H9 (cell line): ENCODE measurements at regions not wholly inside any gene's neighbourhood (a gene's known extent, or its start where the extent isn't known, plus 50 kb on each side); places are given as distances from the start of the nearest gene placed in this dataset.

ENCODE experiments used
- DNase-seq: peaks from one replicate; pipeline ENCODE4 v3.0.0-alpha.2; 2017
- H2AFZ ChIP-seq: one replicate; pipeline ENCODE4 v1.6.1; 2013; ENCODE audit warnings: mild to moderate bottlenecking, low read length, control low read depth, moderate library complexity
- H2AK5ac ChIP-seq: 2 replicates; pipeline ENCODE4 v1.6.1; 2013; ENCODE audit warnings: low read length, control low read depth, mixed read lengths; ENCODE audit not compliant: insufficient read length
- H2BK120ac ChIP-seq: one replicate; pipeline ENCODE4 v1.6.1; 2013; ENCODE audit warnings: low read depth, mild to moderate bottlenecking, low read length, control low read depth, inconsistent platforms; ENCODE audit not compliant: poor library complexity, severe bottlenecking
- H2BK12ac ChIP-seq: 2 replicates; pipeline ENCODE4 v1.6.1; 2013; ENCODE audit warnings: low read length, control low read depth, mixed read lengths, low read depth; ENCODE audit not compliant: insufficient read length
- H2BK15ac ChIP-seq: 2 replicates; pipeline ENCODE4 v1.6.1; 2013; ENCODE audit warnings: low read depth, low read length, control low read depth
- H2BK20ac ChIP-seq: one replicate; pipeline ENCODE4 v1.6.1; 2013; ENCODE audit warnings: low read depth, mild to moderate bottlenecking, low read length, control low read depth, inconsistent platforms; ENCODE audit not compliant: poor library complexity, severe bottlenecking
- H2BK5ac ChIP-seq: 2 replicates; pipeline ENCODE4 v1.6.1; 2013; ENCODE audit warnings: low read length, control low read depth, mixed read lengths; ENCODE audit not compliant: insufficient read length
- H3K14ac ChIP-seq: 2 replicates; pipeline ENCODE4 v1.6.1; 2013; ENCODE audit warnings: low read length, control low read depth; ENCODE audit not compliant: insufficient read depth
- H3K18ac ChIP-seq: 2 replicates; pipeline ENCODE4 v1.6.1; 2013; ENCODE audit warnings: low read depth, mild to moderate bottlenecking, mixed read lengths, low read length, control low read depth; ENCODE audit not compliant: insufficient read length
- H3K23ac ChIP-seq: 2 replicates; pipeline ENCODE4 v1.6.1; 2013; ENCODE audit warnings: low read length, control low read depth, mixed read lengths, low read depth; ENCODE audit not compliant: insufficient read length
- H3K23me2 ChIP-seq: 2 replicates; pipeline ENCODE4 v1.6.1; 2013; ENCODE audit warnings: low read depth, mild to moderate bottlenecking, mixed read lengths, low read length, control low read depth; ENCODE audit not compliant: insufficient read length, poor library complexity, severe bottlenecking
- H3K27ac ChIP-seq: 2 replicates; pipeline ENCODE4 v1.5.1; 2013; ENCODE audit warnings: low read length, control low read depth, mixed read lengths, low read depth; ENCODE audit not compliant: insufficient read length
- H3K27me3 ChIP-seq: 2 replicates; pipeline ENCODE4 v1.6.1; 2013; ENCODE audit warnings: low read length, control low read depth, inconsistent platforms; ENCODE audit not compliant: insufficient read depth
- H3K4ac ChIP-seq: 2 replicates; pipeline ENCODE4 v1.6.1; 2013; ENCODE audit warnings: low read depth, mild to moderate bottlenecking, control low read depth, inconsistent platforms, low read length, moderate library complexity
- H3K4me1 ChIP-seq: 2 replicates; pipeline ENCODE4 v1.6.1; 2013; ENCODE audit warnings: low read length, control low read depth, inconsistent platforms; ENCODE audit not compliant: insufficient read depth
- H3K4me2 ChIP-seq: 2 replicates; pipeline ENCODE4 v1.6.1; 2013; ENCODE audit warnings: low read length, control low read depth, mixed read lengths; ENCODE audit not compliant: insufficient read length, insufficient read depth
- H3K56ac ChIP-seq: 2 replicates; pipeline ENCODE4 v1.6.1; 2013; ENCODE audit warnings: low read depth, mild to moderate bottlenecking, mixed read lengths, low read length, control low read depth; ENCODE audit not compliant: insufficient read length
- H3K79me1 ChIP-seq: 2 replicates; pipeline ENCODE4 v1.6.1; 2013; ENCODE audit warnings: low read depth, mild to moderate bottlenecking, moderate library complexity, low read length, control low read depth, inconsistent platforms; ENCODE audit not compliant: insufficient read depth, poor library complexity, severe bottlenecking
- H3K79me2 ChIP-seq: 2 replicates; pipeline ENCODE4 v1.6.1; 2013; ENCODE audit warnings: low read length, control low read depth, inconsistent platforms; ENCODE audit not compliant: insufficient read depth
- H3K9ac ChIP-seq: 2 replicates; pipeline ENCODE4 v1.6.1; 2013; ENCODE audit warnings: low read length, control low read depth, mixed read lengths; ENCODE audit not compliant: insufficient read length; ENCODE audit errors: extremely low read depth
- H3K9me3 ChIP-seq: one replicate; pipeline ENCODE4 v1.6.1; 2013; ENCODE audit warnings: low read depth, low read length, inconsistent platforms; ENCODE audit not compliant: control insufficient read depth
- H3T11ph ChIP-seq: one replicate; pipeline ENCODE4 v1.6.1; 2013; ENCODE audit warnings: mild to moderate bottlenecking, low read length, control low read depth, inconsistent platforms
- H4K20me1 ChIP-seq: one replicate; pipeline ENCODE4 v1.6.1; 2013; ENCODE audit not compliant: control insufficient read depth, insufficient read length, insufficient read depth
- H4K5ac ChIP-seq: 2 replicates; pipeline ENCODE4 v1.6.1; 2013; ENCODE audit warnings: low read depth, mild to moderate bottlenecking, mixed read lengths, low read length, control low read depth; ENCODE audit not compliant: insufficient read length
- H4K8ac ChIP-seq: replicated peaks from 2 replicates; pipeline ENCODE4 v1.6.1; 2013; ENCODE audit warnings: low read length, control low read depth, mixed read lengths, low read depth; ENCODE audit not compliant: insufficient read length
- H4K91ac ChIP-seq: 2 replicates; pipeline ENCODE4 v1.6.1; 2013; ENCODE audit warnings: low read depth, mild to moderate bottlenecking, moderate library complexity, mixed read lengths, low read length, control low read depth; ENCODE audit not compliant: insufficient read length
- H3K27ac Mint-ChIP-seq, 3 experiments: 2 replicates in 2 of 3; 3 replicates in 1 of 3; pipeline ENCODE4 v1.8.0; 2020 to 2021; ENCODE audit warnings: mixed read lengths in 3 of 3, mild to moderate bottlenecking in 1 of 3, moderate library complexity in 1 of 3
- H3K27me3 Mint-ChIP-seq: 2 replicates; pipeline ENCODE4 v1.8.0; 2021; ENCODE audit warnings: low read depth, mild to moderate bottlenecking, moderate library complexity, mixed read lengths
- H3K36me3 Mint-ChIP-seq, 3 experiments: 2 replicates in 2 of 3; 3 replicates in 1 of 3; pipeline ENCODE4 v1.8.0; 2020 to 2021; ENCODE audit warnings: low read depth in 3 of 3, mixed read lengths in 3 of 3; ENCODE audit not compliant: insufficient read depth in 1 of 3
- H3K4me1 Mint-ChIP-seq, 2 experiments: 2 replicates each; pipeline ENCODE4 v1.8.0; 2020; ENCODE audit warnings: mixed read lengths in 2 of 2
- H3K4me3 Mint-ChIP-seq, 2 experiments: 2 replicates in 1 of 2; 3 replicates in 1 of 2; pipeline ENCODE4 v1.8.0; 2020 to 2021; ENCODE audit warnings: mild to moderate bottlenecking in 2 of 2, mixed read lengths in 2 of 2, moderate library complexity in 1 of 2
- H3K9me3 Mint-ChIP-seq, 2 experiments: 2 replicates in 1 of 2; 3 replicates in 1 of 2; pipeline ENCODE4 v1.8.0; 2020; ENCODE audit warnings: mild to moderate bottlenecking in 2 of 2, mixed read lengths in 2 of 2, moderate library complexity in 1 of 2
- CTCF ChIP-seq: fragments of 200-600 bp; sonication (generic); conservative IDR thresholded peaks from 3 replicates; pipeline ENCODE4 v1.8.0; 2021; ENCODE audit warnings: antibody characterized with exemption, mild to moderate bottlenecking

- peak overlapping the region in 1 of 3 experiments; percentile 73; a peak in 1 of 7 replicates for H3K27ac Mint-ChIP-seq
- no peak overlapping the region for H3K23ac ChIP-seq
- no peaks in the 10 kb centered on the region for H3K23me2 ChIP-seq
- H3K56ac ChIP-seq: no peak overlapping the region
- H2BK120ac ChIP-seq: no peak overlapping the region
- no peak overlapping the region for H3K14ac ChIP-seq
- no peaks in the 10 kb centered on the region for H3K27me3 Mint-ChIP-seq
- H3K79me1 ChIP-seq: no peaks in the 10 kb centered on the region
- H3K4me2 ChIP-seq: no peak overlapping the region
- no peak for DNase-seq
- H3K4me1 Mint-ChIP-seq: peaks cover 17 to 24% of the 10 kb centered on the region in 2 experiments
- H2AK5ac ChIP-seq: no peak overlapping the region
- no peak overlapping the region for H2AFZ ChIP-seq
- no peaks in the 10 kb centered on the region for H3K9me3 ChIP-seq
- peaks cover 0 to 16% (median 8%) of the 10 kb centered on the region in 3 experiments; a peak in 5 of 7 replicates for H3K36me3 Mint-ChIP-seq
- no peak overlapping the region for H3K4me3 Mint-ChIP-seq
- H3K9ac ChIP-seq: no peak overlapping the region
- H2BK5ac ChIP-seq: no peak overlapping the region
- no peak overlapping the region for H2BK12ac ChIP-seq
- H4K20me1 ChIP-seq: no peaks in the 10 kb centered on the region
- no peaks in the 10 kb centered on the region for H3K27me3 ChIP-seq
- no peaks in the 10 kb centered on the region for H3K79me2 ChIP-seq
- no peak overlapping the region for H4K5ac ChIP-seq
- H4K91ac ChIP-seq: no peak overlapping the region
- no peak overlapping the region for H3K18ac ChIP-seq
- no peak overlapping the region for H4K8ac ChIP-seq
- no peak overlapping the region for H2BK20ac ChIP-seq
- H2BK15ac ChIP-seq: no peak overlapping the region
- H3T11ph ChIP-seq: no peak overlapping the region
- H3K4ac ChIP-seq: no peak overlapping the region
- H3K9me3 Mint-ChIP-seq: peaks cover 3 to 7% of the 10 kb centered on the region in 2 experiments; a peak in 4 of 5 replicates
- no peak for TF ChIP-seq CTCF
- peaks cover 2% of the 10 kb centered on the region; the same call in 1 of the 2 replicates for H3K4me1 ChIP-seq
- no peak overlapping the region for H3K27ac ChIP-seq
Observed at GRCh38 chr6:80969439-80969838, 783.0 kb downstream of the TENT5A start.
